Endodermal cell (in vitro differentiated cells): ENCODE measurements at regions not wholly inside any gene's neighbourhood (a gene's known extent, or its start where the extent isn't known, plus 50 kb on each side); places are given as distances from the start of the nearest gene placed in this dataset.

Experiments
- DNase-seq: peaks from one replicate; pipeline ENCODE4 v3.0.0-alpha.2; 2017
- H3K27ac ChIP-seq: 2 replicates; pipeline ENCODE4 v1.5.1; 2013; ENCODE audit warnings: mild to moderate bottlenecking, low read depth, low read length, moderate library complexity
- H3K27me3 ChIP-seq: 2 replicates; pipeline ENCODE4 v1.6.1; 2013; ENCODE audit warnings: mild to moderate bottlenecking, low read length, moderate library complexity; ENCODE audit not compliant: insufficient read depth, control insufficient read depth, poor library complexity, severe bottlenecking
- H3K36me3 ChIP-seq: 2 replicates; pipeline ENCODE4 v1.7.0; 2013; ENCODE audit warnings: mild to moderate bottlenecking, low read length, moderate library complexity; ENCODE audit not compliant: control insufficient read depth, insufficient read depth
- H3K4me1 ChIP-seq: one replicate; pipeline ENCODE4 v1.7.0; 2013; ENCODE audit warnings: low read length; ENCODE audit not compliant: control insufficient read depth, insufficient read depth
- H3K4me3 ChIP-seq: 2 replicates; pipeline ENCODE4 v1.5.1; 2013; ENCODE audit warnings: mild to moderate bottlenecking, low read length, moderate library complexity
- H3K9ac ChIP-seq: 2 replicates; pipeline ENCODE4 v1.6.1; 2013; ENCODE audit warnings: mild to moderate bottlenecking, low read length, moderate library complexity; ENCODE audit not compliant: poor library complexity, severe bottlenecking; ENCODE audit errors: extremely low read depth
- H3K9me3 ChIP-seq: 2 replicates; pipeline ENCODE4 v1.6.1; 2013; ENCODE audit warnings: mild to moderate bottlenecking, low read length, moderate library complexity; ENCODE audit not compliant: control insufficient read depth
- H3K27ac Mint-ChIP-seq: 2 replicates; pipeline ENCODE4 v1.8.0; 2020; ENCODE audit warnings: mixed read lengths
- H3K27me3 Mint-ChIP-seq: 2 replicates; pipeline ENCODE4 v1.8.0; 2021; ENCODE audit warnings: mild to moderate bottlenecking, mixed read lengths; ENCODE audit not compliant: insufficient read depth
- H3K36me3 Mint-ChIP-seq: 2 replicates; pipeline ENCODE4 v1.8.0; 2020; ENCODE audit warnings: low read depth, mixed read lengths
- H3K4me1 Mint-ChIP-seq: 2 replicates; pipeline ENCODE4 v1.8.0; 2020; ENCODE audit warnings: mixed read lengths
- H3K4me3 Mint-ChIP-seq: 2 replicates; pipeline ENCODE4 v1.8.0; 2020; ENCODE audit warnings: mild to moderate bottlenecking, moderate library complexity, mixed read lengths
- H3K9me3 Mint-ChIP-seq: 2 replicates; pipeline ENCODE4 v1.8.0; 2020; ENCODE audit warnings: mild to moderate bottlenecking, mixed read lengths
- WGBS, 2 experiments: methylation state at CpG; one replicate each; pipeline versions ENCODE4 v1.1.5 to v1.1.7; 2013; ENCODE audit warnings: missing lambda C conversion rate in 2 of 2, mixed read lengths in 1 of 2; ENCODE audit not compliant: insufficient coverage in 1 of 2, insufficient read length in 1 of 2; 5-methylcytosine and 5-hydroxymethylcytosine counted together
- TF ChIP-seq, protein P1 (sequence below): fragments of 200-600 bp; sonication (generic); conservative IDR thresholded peaks from 2 replicates; pipeline ENCODE4 v1.5.0; 2021; ENCODE audit warnings: antibody characterized with exemption, mild to moderate bottlenecking

DNA sequence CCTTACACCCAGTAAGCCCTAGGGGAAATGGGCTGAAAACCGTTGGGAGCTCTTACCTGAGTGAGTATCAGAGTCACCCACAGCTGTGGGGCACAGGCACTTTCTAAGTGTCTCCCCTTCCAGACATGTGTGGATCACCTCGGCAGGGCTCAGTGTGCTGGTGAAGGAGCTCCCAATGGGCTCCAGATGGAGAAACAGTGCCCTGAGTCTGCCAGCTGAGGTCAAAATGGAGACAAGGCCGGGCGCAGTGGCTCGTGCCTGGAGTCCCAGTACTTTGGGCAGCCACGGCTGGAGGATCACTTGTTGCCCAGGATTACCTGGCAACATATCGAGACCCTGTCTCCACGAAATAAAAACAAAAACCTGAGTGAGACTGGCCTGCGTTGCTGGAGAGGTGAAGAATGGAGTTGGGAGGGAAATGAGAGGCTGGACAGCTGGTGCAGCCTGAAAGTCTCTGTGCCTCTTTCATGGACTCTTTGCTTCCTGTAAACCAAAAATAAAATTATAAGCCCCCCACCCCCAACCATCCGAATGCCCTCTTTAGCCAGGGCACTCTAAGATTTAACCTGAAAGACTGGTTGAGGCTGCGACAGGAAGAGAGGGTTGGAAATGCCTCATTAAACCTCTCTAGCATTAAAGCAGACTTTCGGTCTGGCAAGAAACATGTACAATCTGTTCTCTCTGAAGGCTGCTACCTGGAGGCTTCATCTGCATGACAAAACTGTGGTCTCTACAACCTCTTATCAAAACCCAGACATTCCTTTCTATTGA is 111.8 kb downstream of the SNX19 start:
- no peaks in the 10 kb centered on the region for H3K9me3 ChIP-seq
- TF ChIP-seq, protein P1, sequence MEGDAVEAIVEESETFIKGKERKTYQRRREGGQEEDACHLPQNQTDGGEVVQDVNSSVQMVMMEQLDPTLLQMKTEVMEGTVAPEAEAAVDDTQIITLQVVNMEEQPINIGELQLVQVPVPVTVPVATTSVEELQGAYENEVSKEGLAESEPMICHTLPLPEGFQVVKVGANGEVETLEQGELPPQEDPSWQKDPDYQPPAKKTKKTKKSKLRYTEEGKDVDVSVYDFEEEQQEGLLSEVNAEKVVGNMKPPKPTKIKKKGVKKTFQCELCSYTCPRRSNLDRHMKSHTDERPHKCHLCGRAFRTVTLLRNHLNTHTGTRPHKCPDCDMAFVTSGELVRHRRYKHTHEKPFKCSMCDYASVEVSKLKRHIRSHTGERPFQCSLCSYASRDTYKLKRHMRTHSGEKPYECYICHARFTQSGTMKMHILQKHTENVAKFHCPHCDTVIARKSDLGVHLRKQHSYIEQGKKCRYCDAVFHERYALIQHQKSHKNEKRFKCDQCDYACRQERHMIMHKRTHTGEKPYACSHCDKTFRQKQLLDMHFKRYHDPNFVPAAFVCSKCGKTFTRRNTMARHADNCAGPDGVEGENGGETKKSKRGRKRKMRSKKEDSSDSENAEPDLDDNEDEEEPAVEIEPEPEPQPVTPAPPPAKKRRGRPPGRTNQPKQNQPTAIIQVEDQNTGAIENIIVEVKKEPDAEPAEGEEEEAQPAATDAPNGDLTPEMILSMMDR, result no peak
- H3K9me3 Mint-ChIP-seq, result peaks cover 9% of the 10 kb centered on the region
- no peak for DNase-seq
- no peaks in the 10 kb centered on the region for H3K4me1 ChIP-seq
- H3K4me3 Mint-ChIP-seq, result no peak overlapping the region
- H3K27me3 Mint-ChIP-seq, result peaks cover 2% of the 10 kb centered on the region
- no peak overlapping the region for H3K27ac Mint-ChIP-seq
- H3K27me3 ChIP-seq, result no peaks in the 10 kb centered on the region
- no peak overlapping the region for H3K27ac ChIP-seq
- no peaks in the 10 kb centered on the region for H3K36me3 ChIP-seq
- H3K36me3 Mint-ChIP-seq, result no peaks in the 10 kb centered on the region
- WGBS, 2 experiments, result 87 to 92% methylated on average over 10 to 12 of the region's 12 CpGs
- H3K4me3 ChIP-seq, result no peak overlapping the region
- H3K9ac ChIP-seq, result no peak overlapping the region
- peaks cover 15% of the 10 kb centered on the region for H3K4me1 Mint-ChIP-seq

DNA sequence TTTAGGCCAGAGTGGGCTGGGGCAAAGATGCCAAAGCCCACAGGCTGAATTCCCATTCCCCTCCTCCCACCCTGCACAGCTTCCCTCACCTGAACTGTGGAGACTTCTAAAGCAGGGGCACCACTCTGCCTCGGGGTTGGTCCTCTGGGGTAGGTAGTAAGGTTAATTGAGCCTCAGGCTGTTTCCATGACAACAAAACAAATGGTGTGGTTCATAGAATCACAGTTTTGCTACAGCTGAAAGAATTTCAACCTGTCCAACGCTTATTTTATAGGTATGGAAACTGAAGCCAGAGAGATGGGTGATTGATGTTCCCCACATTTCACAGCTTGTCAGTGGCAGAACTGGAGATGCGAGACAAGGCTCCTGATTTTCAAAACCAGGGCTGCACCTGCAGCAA is 109.5 kb downstream of the SNX19 start:
- DNase-seq, result no peak
- peaks cover 2% of the 10 kb centered on the region for H3K27me3 Mint-ChIP-seq
- Histone ChIP-seq H3K9ac (no peak overlapping the region), H3K4me3 (no peak overlapping the region), H3K36me3 (no peaks in the 10 kb centered on the region), H3K9me3 (no peaks in the 10 kb centered on the region), H3K27ac (no peak overlapping the region), H3K4me1 (no peaks in the 10 kb centered on the region), H3K27me3 (no peaks in the 10 kb centered on the region)
- TF ChIP-seq, protein P1, result no peak
- WGBS, 2 experiments, result 88 to 100% methylated on average over 2 to 3 of the region's 3 CpGs
- H3K9me3 Mint-ChIP-seq, result no peaks in the 10 kb centered on the region
- no peak overlapping the region for H3K4me3 Mint-ChIP-seq
- H3K36me3 Mint-ChIP-seq, result no peaks in the 10 kb centered on the region
- no peak overlapping the region for H3K27ac Mint-ChIP-seq
- peaks cover 15% of the 10 kb centered on the region for H3K4me1 Mint-ChIP-seq

DNA sequence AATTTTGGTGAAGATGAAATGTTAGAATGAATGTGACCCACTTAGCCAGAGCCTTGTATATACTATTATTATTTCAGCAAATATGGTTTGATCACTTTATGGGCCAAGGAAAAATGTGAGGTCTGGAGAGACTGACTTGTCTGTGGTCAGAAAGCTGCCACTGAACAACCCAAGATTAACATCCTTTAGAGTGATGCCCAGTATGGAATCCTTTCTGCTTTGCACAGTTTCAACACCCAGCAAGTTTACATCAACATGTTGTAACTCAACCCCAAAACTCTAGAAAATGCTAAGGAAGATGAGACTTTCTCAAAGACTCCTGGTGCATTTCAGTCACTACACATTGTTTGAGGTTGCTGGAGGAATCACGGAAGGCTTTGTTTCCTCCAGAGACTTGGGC is 107.7 kb downstream of the SNX19 start:
- H3K4me3 ChIP-seq, result no peak overlapping the region

More for the DNA sequence above, 107.7 kb downstream of the SNX19 start:
- H3K27ac ChIP-seq, result no peak overlapping the region
- H3K36me3 Mint-ChIP-seq, result no peaks in the 10 kb centered on the region
- no peak overlapping the region for H3K9ac ChIP-seq
- H3K27me3 Mint-ChIP-seq, result peaks cover 2% of the 10 kb centered on the region
- H3K4me1 ChIP-seq, result peaks cover 5% of the 10 kb centered on the region
- no peak for DNase-seq
- no peak overlapping the region for H3K27ac Mint-ChIP-seq
- TF ChIP-seq, protein P1, result no peak
- no peaks in the 10 kb centered on the region for H3K9me3 ChIP-seq
- WGBS, 2 experiments, result 92% methylated on average over 1 of the region's 1 CpG; no CpG with 5 or more reads in 1 of the 2 experiments
- H3K9me3 Mint-ChIP-seq, result no peaks in the 10 kb centered on the region
- H3K4me3 Mint-ChIP-seq, result no peak overlapping the region
- no peaks in the 10 kb centered on the region for H3K36me3 ChIP-seq
- H3K27me3 ChIP-seq, result no peaks in the 10 kb centered on the region
- peaks cover 29% of the 10 kb centered on the region for H3K4me1 Mint-ChIP-seq
